Breast epithelium (tissue), 3 donors: ENCODE measurements at regions not wholly inside any gene's neighbourhood (a gene's known extent, or its start where the extent isn't known, plus 50 kb on each side); places are given as distances from the start of the nearest gene placed in this dataset.

Source experiments
- CTCF ChIP-seq, 3 donors: fragments of 450-650 bp; IDR thresholded peaks; one replicate each; pipeline ENCODE4 v1.5.1; 2016 to 2017; ENCODE audit warnings: antibody characterized with exemption in 3 of 3, mild to moderate bottlenecking in 3 of 3, moderate library complexity in 3 of 3
- POLR2AphosphoS5 ChIP-seq, 3 donors: sonication (generic); formaldehyde crosslinking; IDR thresholded peaks; one replicate each; pipeline ENCODE4 v1.6.1; 2017; ENCODE audit warnings: antibody characterized with exemption in 3 of 3

- TF ChIP-seq CTCF (IDR thresholded peaks at IDR 0.05) = no peak
- no peak for TF ChIP-seq POLR2AphosphoS5 (IDR thresholded peaks at IDR 0.05)
These were observed 674.3 kb downstream of the IRS1 start for GRCh38 chr2:226125176-226125883.
